Adrenal gland (tissue), 9 donors: ENCODE measurements at regions not wholly inside any gene's neighbourhood (a gene's known extent, or its start where the extent isn't known, plus 50 kb on each side); places are given as distances from the start of the nearest gene placed in this dataset.

Experiments
- DNase-seq, 7 donors: peaks; one replicate each; pipeline ENCODE4 v3.0.0-alpha.2; 2019 to 2020
- H3K27ac ChIP-seq, 5 donors: fragments of 200-600 bp; sonication (generic) in 4 of 5; 1 replicate in 3 of 5; 2 replicates in 2 of 5; pipeline versions ENCODE4 v1.5.1 to v1.8.0; 2016 to 2020; ENCODE audit warnings: mild to moderate bottlenecking in 1 of 5
- H3K27me3 ChIP-seq: fragments of 200-600 bp; 2 replicates; pipeline ENCODE4 v1.8.0; 2021
- H3K36me3 ChIP-seq, 2 donors: fragments of 200-600 bp; replicated peaks in 1 of 2; 1 replicate in 1 of 2; 2 replicates in 1 of 2; pipeline versions ENCODE4 v1.5.1 to v1.8.0; 2018 to 2022
- H3K4me1 ChIP-seq, 2 donors: fragments of 200-600 bp; replicated peaks in 1 of 2; 1 replicate in 1 of 2; 2 replicates in 1 of 2; pipeline versions ENCODE4 v1.5.1 to v1.8.0; 2018 to 2021
- H3K4me3 ChIP-seq, 4 donors: fragments of 200-600 bp; sonication (generic) in 3 of 4; one replicate each; pipeline ENCODE4 v1.5.1; 2016 to 2018
- H3K9me3 ChIP-seq, 3 donors: fragments of 200-600 bp; sonication (generic) in 1 of 3; replicated peaks in 1 of 3; 1 replicate in 2 of 3; 2 replicates in 1 of 3; pipeline versions ENCODE4 v1.5.1 to v1.8.0; 2016 to 2021
- CTCF ChIP-seq, 6 experiments: fragments of 450-650 bp in 4 of 6; fragments of 200-600 bp in 2 of 6; sonication (generic) in 1 of 6; IDR thresholded peaks; 1 replicate in 5 of 6; 2 replicates in 1 of 6; pipeline versions ENCODE4 v1.5.1 to v1.8.0; 2016 to 2021; ENCODE audit warnings: antibody characterized with exemption in 6 of 6, mild to moderate bottlenecking in 2 of 6, moderate library complexity in 1 of 6
- POLR2A ChIP-seq, 2 donors: fragments of 450-650 bp; IDR thresholded peaks; one replicate each; pipeline ENCODE4 v1.6.1; 2017; ENCODE audit warnings: antibody characterized with exemption in 2 of 2, mild to moderate bottlenecking in 2 of 2, moderate library complexity in 1 of 2
- WGBS, 4 donors: extraction: QIAGEN DNeasy Blood & Tissue Kit in 2 of 4; methylation state at CpG; one replicate each; pipeline versions ENCODE4 v1.1.5 to v1.1.7; 2013 to 2017; 5-methylcytosine and 5-hydroxymethylcytosine counted together
- intact Hi-C, 2 donors: fragments of 100-400 bp; cut with DNase I; formaldehyde crosslinking; loops; one replicate each; pipeline versions ENCODE4 v1.14.1 to v1.15.0; 2022 to 2023
- donor health status: healthy with polysubstance abuse.
- donor health status: Bipolar disorder and iron deficiency.
- donor health status: DM: yes; HTN: yes; CAD: no.
- donor health status: DM: no; HTN: no; CAD: no.
- donor health status: DM: no; HTN: no; CAD: no.

- DNase-seq = peak; percentile 93 to 96 (median 94)
- peaks cover 17 to 23% of the 10 kb centered on the region in 2 donors for H3K4me1 ChIP-seq
- peak overlapping the region in 1 of 4 donors; percentile 49 for H3K4me3 ChIP-seq
- 5 to 13% (median 8%) methylated on average over 35 to 62 of the region's 62 CpGs for WGBS, 4 donors
- H3K9me3 ChIP-seq = no peaks in the 10 kb centered on the region
- TF ChIP-seq CTCF (IDR thresholded peaks at IDR 0.05) (no peak), POLR2A (IDR thresholded peaks at IDR 0.05) (no peak)
- H3K27ac ChIP-seq = peak overlapping the region in 1 of 5 donors; percentile 41
- intact Hi-C loops = no loop called here
- H3K27me3 ChIP-seq = no peaks in the 10 kb centered on the region
- H3K36me3 ChIP-seq = no peaks in the 10 kb centered on the region
These were observed 80.2 kb upstream of the IER5L start for GRCh38 chr9:129258124-129258822.

- no peaks in the 10 kb centered on the region for H3K36me3 ChIP-seq
These were observed 79.1 kb upstream of the IER5L start for GRCh38 chr9:129256959-129257713.

GRCh38 chr9:129254566-129255287, 76.7 kb upstream of the IER5L start:
- Histone ChIP-seq H3K4me3 (no peak overlapping the region), H3K9me3 (no peaks in the 10 kb centered on the region), H3K27me3 (no peaks in the 10 kb centered on the region), H3K4me1 (peaks cover 17 to 23% of the 10 kb centered on the region in 2 donors), H3K27ac (no peak overlapping the region), H3K36me3 (no peaks in the 10 kb centered on the region)
- intact Hi-C loops = no loop called here
- WGBS, 4 donors = 71 to 86% (median 77%) methylated on average over 9 of the region's 9 CpGs
- DNase-seq = peak in 1 of 7 donors; percentile 12
- TF ChIP-seq CTCF (IDR thresholded peaks at IDR 0.05) (no peak), POLR2A (IDR thresholded peaks at IDR 0.05) (no peak)

More at GRCh38 chr9:129256959-129257713, 79.1 kb upstream of the IER5L start:
- H3K27me3 ChIP-seq = no peaks in the 10 kb centered on the region
- WGBS, 4 donors = 81 to 87% (median 87%) methylated on average over 13 of the region's 13 CpGs
- peak in 1 of 7 donors; percentile 10 for DNase-seq
- intact Hi-C loops = no loop called here
- no peak for TF ChIP-seq CTCF (IDR thresholded peaks at IDR 0.05)
- TF ChIP-seq POLR2A (IDR thresholded peaks at IDR 0.05) = no peak
- no peak overlapping the region for H3K4me3 ChIP-seq
- H3K9me3 ChIP-seq = no peaks in the 10 kb centered on the region
- H3K4me1 ChIP-seq = peaks cover 17 to 23% of the 10 kb centered on the region in 2 donors
- no peak overlapping the region for H3K27ac ChIP-seq

- H3K4me3 ChIP-seq = no peak overlapping the region
- peak in 6 of 7 donors; percentile 65 to 72 (median 68) for DNase-seq
- intact Hi-C loops = no loop called here
These were observed 75.8 kb upstream of the IER5L start for GRCh38 chr9:129253803-129254381.

More at GRCh38 chr9:129253803-129254381, 75.8 kb upstream of the IER5L start:
- H3K36me3 ChIP-seq = no peaks in the 10 kb centered on the region
- TF ChIP-seq CTCF (IDR thresholded peaks at IDR 0.05) (no peak), POLR2A (IDR thresholded peaks at IDR 0.05) (no peak)
- peaks cover 14 to 21% of the 10 kb centered on the region in 2 donors for H3K4me1 ChIP-seq
- H3K27me3 ChIP-seq = no peaks in the 10 kb centered on the region
- peak overlapping the region in 2 of 5 donors; percentile 24 to 30 for H3K27ac ChIP-seq
- no peaks in the 10 kb centered on the region for H3K9me3 ChIP-seq
- 13 to 25% (median 15%) methylated on average over 12 to 23 of the region's 23 CpGs for WGBS, 4 donors
